ENCODE measurements at regions not wholly inside any gene's neighbourhood (a gene's known extent, or its start where the extent isn't known, plus 50 kb on each side); places are given as distances from the start of the nearest gene placed in this dataset.

GRCh38 chr14:40870252-40870651, 736.4 kb upstream of the LRFN5 start:
- DNase-seq: no peak

DNA sequence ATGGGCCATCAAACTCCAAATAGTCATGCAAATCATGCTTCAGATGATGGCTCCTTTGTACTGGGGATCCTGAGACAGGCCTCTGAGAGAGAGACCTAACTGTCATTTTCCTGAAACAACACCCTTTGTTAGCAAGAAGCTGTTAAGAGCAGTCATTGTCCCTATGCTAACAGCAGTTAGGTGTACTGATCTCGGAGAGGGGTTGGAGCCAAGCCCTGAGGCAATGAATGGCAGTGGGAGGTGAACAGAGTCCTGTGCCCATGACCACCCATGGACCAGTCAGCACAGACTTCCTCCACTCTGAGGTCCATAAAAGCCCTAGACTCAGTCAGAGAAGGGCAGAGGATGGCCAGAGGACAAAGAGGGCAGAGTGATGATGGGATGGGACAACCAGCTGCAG, 747.6 kb upstream of the LRFN5 start:
- DNase-seq: no peak

DNA sequence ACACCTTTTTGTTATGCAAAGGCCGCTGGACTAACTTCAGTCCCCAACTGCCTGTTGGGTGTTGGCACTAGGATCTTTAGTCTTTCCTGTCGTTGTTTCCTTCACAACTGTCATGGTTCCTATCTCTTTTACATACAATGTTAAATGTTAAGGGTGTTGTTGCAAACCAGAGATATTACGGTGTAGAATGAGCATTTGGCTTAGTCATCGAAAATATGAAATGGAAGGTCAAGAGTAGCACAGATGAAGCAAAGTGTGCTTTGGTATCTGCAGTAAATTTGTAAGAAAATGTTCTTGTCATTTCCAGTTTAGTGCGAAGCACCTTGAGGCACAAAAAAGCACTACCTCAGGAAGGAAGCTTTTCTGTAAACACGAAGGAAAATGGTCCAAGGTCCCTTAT, 751.3 kb upstream of the LRFN5 start:
- no peak for DNase-seq

DNA sequence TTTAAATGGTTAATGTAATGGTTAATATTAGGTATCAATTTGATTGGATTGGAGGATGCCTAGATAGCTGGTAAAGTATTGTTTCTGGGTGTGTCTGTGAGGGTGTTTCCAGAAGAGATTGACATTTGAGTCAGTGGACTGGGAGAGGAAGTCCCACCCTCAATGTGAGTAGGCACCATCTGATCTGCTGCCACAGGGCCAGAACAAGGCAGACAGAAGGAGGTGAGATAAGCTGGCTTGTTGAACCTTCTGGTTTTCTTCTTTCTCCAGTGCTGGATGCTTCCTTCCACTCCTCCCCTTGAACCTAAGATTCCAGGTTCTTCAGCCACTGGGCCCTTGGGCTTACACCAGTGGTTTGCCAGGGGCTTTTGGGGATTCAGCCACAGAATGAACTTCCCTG, 756.5 kb upstream of the LRFN5 start:
- peak; percentile 44 for DNase-seq

GRCh38 chr14:40847480-40847879, 759.2 kb upstream of the LRFN5 start:
- DNase-seq: peak; percentile 90

GRCh38 chr14:40842816-40843215, 763.9 kb upstream of the LRFN5 start:
- no peak for DNase-seq

DNA sequence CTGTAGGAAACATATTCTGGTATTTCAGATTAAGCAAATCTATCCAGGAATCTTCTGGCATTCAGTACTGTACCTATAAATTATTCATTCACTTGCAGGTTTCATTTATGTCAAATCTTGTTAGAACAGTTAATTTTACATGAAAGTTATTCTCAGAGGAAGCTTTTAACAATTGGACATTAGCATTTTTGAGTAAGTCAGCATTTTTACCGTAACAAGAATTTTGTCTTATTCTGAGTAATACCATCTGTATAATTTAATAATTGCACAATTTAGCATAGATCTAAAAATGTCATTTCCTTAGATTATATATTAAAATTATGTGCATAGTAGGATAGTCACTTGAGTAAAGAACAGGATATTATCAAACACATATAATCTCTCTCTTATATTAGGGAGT, 764.8 kb upstream of the LRFN5 start:
- DNase-seq: no peak

DNA sequence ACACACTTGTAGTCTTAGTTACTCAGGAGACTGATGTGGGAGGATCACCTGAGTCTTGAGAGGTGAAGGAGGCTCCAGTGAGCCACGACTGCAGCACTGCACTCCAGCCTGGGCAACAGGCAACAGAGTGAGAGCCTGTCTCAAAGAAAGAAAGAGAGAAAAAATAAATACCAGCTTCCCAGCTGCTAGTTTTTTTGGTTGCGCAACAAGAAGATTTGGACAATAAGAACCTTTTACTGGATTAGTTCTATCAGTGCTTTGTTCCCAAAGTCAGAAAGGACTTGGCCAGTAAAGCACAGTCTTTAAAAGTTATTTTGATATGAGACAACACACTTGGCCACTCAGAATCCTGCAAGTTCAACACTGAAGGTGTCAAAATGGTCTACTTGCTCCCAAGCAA, 768.1 kb upstream of the LRFN5 start:
- no peak for DNase-seq

DNA sequence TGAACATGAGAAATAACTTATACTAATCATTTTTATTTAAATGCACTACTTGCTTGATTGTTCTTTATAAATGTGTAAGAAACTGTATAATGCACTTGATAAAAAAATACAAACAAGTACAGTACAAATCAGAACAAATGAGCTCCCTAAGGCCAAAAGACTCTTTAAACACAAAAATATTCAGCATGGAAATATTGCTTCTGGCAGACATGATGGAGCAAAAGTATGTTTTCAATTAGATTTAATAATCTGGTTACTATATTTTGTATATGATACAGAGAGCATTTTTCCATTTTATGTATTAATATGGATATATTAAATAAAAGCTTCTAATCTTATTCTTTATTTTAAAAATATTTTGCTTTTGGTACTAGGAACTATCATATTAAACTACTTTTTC, 800.2 kb upstream of the LRFN5 start:
- DNase-seq: no peak

DNA sequence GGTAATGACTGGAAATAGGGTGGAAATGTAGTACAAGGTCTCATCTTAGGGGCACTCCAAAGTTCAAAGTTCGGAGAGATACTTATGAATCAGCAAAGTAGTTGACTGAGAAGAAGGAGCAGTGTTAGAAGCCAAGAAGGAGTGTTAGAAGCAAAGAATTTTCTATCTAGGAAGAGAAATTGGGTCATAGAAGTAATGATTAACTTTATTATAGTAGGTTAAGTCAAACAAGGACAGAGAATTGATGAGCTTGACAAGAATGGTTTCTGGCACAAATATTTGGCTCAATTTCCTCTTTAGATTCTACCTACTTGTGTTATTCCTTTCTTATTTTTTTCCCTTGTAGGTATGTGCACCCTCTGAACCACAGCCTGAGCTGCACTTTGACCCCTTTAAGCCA, 810.5 kb upstream of the LRFN5 start:
- DNase-seq: no peak

DNA sequence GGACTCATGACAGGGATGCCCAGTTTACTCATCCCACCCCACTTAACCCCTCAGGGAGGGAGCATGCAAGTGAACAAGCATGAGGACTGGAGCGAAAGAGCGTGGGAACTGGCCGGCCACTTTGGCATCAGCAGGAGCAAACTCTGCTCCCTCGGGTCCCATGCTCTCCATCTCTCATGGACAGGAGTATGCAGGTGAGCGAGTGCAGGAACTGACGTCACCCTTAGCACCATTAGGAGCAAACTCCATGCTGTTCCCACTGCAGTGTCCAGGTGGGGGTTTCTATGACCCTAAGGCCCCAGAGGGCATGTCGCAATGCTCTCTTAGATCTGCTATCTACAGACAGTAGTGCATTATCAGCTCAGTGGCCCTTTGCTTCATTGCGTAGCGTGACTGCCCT, 821.8 kb upstream of the LRFN5 start:
- no peak for DNase-seq

DNA sequence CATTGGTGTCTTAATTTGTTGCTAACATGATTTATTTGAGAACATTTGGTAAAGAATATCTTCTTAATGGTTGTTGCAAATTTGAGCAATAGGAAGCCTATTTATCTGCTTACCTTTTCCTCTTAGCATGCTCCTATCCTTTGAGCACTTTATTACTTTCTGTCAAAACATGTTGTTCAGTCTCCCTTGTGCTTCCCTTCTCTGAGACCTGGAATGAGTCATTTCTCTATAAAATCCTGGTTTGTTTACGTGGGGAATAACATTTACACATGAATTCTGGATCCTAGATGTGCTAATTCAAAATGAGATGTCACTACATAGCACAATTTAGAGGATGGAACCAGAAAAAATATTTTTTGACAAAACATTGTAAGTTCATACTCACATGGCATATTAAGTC, 844.0 kb upstream of the LRFN5 start:
- DNase-seq: no peak

- no peak for DNase-seq
These were observed 844.5 kb upstream of the LRFN5 start for GRCh38 chr14:40762177-40762576.

DNA sequence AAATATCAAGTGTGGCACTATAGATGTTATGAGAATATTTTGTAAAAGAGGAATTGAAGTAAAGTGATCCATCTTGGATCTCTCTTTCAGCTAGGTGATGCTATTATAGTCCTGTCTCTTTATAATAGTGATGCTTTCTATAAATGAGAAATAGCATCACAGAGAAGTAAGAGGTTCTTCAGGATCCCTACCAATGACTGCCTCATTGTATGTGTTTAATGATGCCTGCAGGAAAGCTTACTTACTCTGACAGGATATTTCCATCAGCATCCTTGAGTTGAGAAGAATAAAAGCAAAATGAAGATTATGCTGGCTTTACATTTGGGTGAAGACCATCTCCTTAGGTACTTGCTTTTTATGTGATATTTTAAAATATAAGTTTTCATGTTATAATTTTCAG, 846.0 kb upstream of the LRFN5 start:
- DNase-seq: no peak

GRCh38 chr14:40758076-40758475, 848.6 kb upstream of the LRFN5 start:
- no peak for DNase-seq

- no peak for DNase-seq
These were observed 849.2 kb upstream of the LRFN5 start for GRCh38 chr14:40757376-40757950.

DNA sequence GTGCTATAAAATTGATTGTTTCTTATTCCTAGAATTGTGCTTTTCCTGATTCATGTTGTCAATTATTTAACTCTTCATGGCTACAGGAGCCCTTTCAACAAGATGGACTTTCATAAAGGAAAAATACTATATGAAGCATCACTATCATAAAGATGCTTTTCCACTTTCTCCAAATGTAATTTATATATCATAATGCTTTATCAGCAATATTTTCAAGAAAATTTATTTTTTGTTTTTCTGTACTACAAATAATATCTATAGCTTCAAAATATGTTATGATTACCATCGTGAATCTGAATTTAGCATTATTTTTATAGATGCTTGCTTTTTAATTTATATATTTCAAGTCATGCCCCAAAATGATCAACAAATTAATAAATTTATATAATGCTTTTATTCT, 873.5 kb upstream of the LRFN5 start:
- no peak for DNase-seq

- no peak for DNase-seq
These were observed 879.6 kb upstream of the LRFN5 start for GRCh38 chr14:40727107-40727506.

DNA sequence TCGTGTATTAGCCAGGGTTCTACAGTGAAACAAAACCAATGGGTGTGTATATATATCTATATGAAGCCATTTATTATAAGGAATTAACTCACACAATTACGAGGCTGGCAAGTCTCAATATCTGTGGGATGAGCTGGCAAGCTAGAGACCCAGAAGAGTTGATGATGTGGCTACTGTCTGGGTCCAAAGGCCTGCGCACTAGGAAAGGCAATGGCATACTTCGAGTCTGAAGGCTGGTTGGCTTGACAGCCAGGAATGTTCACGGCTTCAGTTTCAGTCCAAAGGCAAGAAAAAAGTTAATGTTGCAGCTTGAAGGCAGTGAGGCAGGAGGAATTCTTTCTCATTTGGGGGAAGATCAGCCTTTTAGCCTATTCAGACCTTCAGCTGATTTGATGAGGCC, 893.3 kb upstream of the LRFN5 start:
- DNase-seq: no peak

- no peak for DNase-seq
These were observed 909.4 kb upstream of the LRFN5 start for GRCh38 chr14:40697231-40697630.

DNA sequence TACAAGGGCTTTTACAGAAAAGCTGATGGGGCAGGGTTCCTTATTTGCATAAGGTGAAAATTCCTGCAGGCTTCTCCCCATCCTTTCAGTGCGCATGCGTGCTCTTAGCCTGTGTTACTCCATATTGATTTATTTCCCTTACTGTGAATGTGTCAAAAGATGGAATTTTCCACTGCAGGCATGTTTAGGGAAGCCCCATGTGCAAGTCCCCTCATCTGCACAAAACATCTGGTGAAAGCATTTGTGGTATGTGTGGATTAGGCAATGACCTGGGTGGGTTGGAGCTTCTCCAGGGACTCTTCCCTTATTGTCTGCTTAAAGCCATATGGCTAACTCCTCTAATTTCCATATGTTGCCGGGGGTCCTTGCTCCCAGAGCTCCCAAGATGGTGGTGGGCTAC, 912.7 kb upstream of the LRFN5 start:
- no peak for DNase-seq

GRCh38 chr14:40691066-40691465, 915.6 kb upstream of the LRFN5 start:
- DNase-seq: no peak

GRCh38 chr14:40685764-40686163, 920.9 kb upstream of the LRFN5 start:
- DNase-seq: no peak

DNA sequence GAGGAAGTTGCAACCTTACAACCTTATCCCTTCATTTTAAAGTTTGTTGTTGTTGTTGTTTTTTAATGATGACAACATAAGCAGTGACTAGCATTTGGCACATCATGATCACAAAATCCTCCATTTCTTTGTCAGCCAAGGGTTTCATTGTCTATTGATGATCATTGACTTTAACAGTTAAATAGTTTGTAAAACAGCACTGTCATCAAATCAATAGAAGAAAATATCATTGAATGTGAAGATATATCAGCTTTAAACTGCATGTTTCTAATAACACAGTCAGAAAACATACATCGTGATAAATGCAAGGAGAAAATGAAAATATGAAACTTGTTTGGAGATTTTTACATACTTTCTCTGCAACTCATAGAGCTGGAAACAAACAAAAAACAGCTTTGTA, 922.3 kb upstream of the LRFN5 start:
- DNase-seq: no peak

- DNase-seq: no peak
These were observed 924.4 kb upstream of the LRFN5 start for GRCh38 chr14:40682131-40682913.
